GM18505 (cell line): ENCODE measurements at regions not wholly inside any gene's neighbourhood (a gene's known extent, or its start where the extent isn't known, plus 50 kb on each side); places are given as distances from the start of the nearest gene placed in this dataset.
"Not testable (repeated sequence)": the region's sequence is repeated elsewhere in the genome, so short reads cannot be mapped to it uniquely, and the experiment has no call there.

Source experiments
- ATAC-seq: cut with Tn5 transposase; IDR thresholded peaks from one replicate; pipeline ENCODE4 v1.9.1; 2021; ENCODE audit not compliant: unreplicated experiment
- POLR2A ChIP-seq: IDR thresholded peaks from 4 replicates; pipeline ENCODE4 v1.6.1; 2011; ENCODE audit warnings: borderline replicate concordance; ENCODE audit not compliant: insufficient read depth, insufficient read length; ENCODE audit errors: extremely low read depth

DNA sequence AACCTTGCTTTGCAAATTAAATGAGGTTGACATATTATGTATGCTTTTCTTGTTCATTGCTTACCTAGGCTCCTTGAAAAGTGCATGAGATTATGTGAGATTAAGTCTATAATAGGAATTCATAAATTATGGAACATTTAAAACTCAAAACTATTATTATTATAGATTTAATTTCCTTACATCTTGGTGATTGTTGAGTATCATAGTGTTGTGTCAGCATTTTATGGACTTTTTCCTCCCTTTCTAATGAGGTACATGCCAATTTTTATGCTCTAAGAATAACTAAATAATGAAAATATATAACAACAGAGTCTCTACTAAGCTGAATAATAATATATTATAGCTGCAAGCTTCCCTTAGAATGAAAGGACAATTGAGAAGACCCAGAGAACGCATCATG is 848.8 kb upstream of the AADAT start:
- no peak for TF ChIP-seq POLR2A
- ATAC-seq = no peak

DNA sequence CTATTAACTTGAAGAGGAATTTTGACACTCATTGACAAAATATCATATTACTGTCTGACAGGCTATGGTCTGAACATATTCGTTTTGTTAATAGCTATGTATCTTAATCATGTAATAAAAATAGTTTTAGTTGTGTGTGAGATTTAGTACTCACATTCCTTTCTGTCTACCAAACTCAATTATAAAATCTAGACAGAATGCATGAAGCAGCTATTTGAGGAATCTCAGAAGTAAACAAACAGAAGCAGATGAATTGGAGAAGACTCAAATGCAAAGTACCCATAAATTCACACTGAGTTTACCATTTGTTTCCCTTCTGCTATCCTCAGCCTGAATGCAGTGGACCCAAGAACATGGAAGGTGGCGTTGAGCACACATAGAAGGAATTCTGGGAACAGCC is 841.6 kb upstream of the AADAT start:
- no peak for TF ChIP-seq POLR2A
- ATAC-seq = no peak

DNA sequence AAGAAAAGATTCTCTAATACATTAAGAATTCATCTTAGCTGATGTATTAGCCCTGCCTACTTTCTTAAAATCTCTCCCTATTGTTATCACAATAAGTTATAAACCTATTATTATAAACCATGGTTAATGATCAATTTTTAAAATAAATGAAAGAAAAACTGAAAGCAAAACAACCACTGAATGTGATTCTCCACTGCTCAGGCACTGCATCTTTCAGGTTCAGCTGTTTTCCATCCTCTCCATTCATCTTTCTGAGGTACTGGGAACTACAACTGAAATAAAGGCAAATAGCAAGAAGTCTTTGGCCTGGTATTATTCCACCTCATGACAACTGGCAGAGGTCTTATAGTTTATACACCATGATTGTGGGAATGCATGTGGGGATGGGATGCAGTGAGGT is 798.9 kb upstream of the AADAT start:
- no peak for ATAC-seq
- TF ChIP-seq POLR2A = no peak

DNA sequence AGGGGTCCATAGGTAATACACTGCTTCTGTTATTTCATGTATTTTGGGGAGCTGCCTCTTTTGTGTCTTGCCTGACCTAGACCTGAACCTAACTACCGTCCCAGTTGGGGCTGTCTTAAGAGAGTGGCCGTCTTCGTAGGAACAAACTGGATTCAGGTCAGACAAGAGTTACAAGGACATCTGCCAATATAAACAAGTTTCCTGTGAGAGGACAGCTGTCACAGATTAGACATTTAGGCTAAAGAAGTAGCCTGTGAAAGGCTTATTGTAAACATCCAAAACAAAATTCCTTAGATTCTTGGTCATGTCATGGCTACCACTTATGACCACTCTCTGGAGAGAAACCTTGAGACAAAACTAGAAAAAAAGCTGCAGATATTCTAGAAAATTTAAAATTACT is 797.6 kb upstream of the AADAT start:
- no peak for TF ChIP-seq POLR2A
- ATAC-seq = no peak

DNA sequence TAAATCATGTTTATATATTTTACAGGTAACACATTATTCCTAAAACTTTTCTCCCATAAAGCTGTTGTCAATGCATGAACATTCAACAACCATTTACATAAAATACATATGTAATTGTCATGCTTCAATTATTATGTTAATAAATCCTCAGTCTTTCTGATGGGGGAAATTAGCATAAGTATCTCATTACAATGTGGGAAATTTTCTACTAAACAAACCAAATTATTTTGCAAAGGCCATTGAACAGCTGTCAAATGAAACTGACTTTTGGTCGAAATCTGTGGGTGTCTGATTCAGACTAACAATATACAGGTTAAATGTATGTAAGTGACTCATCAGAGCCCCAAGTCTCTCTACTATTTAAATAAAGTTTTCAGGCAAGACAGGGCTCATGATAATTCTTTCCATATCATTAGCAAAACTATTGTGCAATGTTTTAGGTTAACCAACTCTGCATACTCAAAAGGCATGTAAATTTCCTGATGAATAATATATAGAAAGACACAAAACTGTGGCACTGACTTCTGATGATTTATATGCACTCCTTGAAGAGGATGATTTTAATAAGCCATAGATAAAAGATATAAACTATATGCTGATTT is 795.3 kb upstream of the AADAT start:
- ATAC-seq = no peak
- no peak for TF ChIP-seq POLR2A

DNA sequence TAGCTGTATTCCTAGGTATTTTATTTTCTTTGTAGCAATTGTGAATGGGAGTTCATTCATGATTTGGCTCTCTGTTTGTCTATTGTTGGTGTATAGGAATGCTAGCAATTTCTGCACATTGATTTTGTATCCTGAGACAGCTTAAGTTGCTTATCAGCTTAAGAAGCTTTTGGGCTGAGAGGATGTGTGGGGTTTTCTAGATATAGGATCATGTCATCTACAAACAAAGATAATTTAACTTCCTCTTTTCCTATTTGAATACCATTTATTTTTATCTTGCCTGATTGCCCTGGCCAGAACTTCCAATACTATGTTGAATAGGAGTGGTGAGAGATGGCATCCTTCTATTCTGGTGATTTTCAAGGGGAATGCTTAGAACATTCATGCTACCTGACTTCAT is 791.9 kb upstream of the AADAT start:
- ATAC-seq = not testable (repeated sequence)

DNA sequence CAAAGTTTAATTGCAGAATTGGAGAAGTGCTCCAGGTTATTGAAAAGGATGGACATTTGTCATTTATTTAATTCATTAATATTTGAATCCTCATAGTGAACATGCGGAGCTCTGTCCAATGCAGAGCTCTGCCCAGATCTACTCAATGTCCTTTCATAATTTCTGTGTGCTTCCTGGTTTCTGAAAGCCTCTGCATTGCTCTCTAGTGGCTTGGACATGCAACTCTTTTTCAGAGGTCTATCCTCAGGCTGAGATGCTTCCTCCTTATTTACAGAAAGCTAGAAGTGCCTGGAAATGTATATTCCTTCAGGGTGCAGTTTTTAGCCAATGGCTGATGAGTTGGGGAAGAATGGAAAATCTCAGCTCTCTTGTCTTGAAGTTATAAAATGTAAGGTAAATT is 786.1 kb upstream of the AADAT start:
- ATAC-seq = no peak
- no peak for TF ChIP-seq POLR2A

DNA sequence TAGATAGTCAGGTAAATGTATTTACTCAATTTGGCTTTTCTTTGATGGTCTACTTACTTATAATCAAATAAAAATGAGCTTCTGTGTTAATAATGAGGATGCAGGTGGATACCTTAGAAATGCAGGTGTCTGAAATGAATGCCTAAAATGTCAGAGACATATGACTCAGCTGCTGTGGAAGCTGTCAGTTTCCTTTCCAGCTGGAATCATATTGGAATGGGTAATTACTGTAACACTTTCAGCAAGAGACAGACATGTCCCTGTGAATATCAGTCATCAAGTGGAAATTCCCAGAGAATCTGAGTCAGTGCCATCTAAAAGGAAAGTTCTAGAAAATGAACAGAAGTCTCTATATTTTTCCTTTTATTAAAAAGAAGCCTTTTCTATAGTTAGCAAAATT is 783.0 kb upstream of the AADAT start:
- TF ChIP-seq POLR2A = no peak
- ATAC-seq = no peak

DNA sequence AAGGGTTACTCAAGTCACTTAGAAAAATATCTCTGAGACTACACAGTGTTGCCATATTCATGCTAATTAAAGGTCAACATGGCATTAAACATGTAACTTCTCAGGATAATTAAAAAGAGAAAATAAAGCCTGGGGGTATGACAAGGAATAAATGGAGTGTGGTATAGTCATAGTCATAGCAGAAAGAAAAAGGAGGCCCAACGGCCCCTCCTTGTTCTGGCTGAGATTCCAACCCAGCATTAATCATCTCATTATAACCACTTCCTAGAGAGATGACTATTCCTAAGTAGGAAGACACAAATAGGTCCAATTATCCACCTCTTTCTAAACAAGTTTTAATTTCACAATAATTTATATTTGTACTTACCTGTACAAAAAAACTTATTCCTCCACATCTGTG is 778.4 kb upstream of the AADAT start:
- ATAC-seq = no peak
- no peak for TF ChIP-seq POLR2A

DNA sequence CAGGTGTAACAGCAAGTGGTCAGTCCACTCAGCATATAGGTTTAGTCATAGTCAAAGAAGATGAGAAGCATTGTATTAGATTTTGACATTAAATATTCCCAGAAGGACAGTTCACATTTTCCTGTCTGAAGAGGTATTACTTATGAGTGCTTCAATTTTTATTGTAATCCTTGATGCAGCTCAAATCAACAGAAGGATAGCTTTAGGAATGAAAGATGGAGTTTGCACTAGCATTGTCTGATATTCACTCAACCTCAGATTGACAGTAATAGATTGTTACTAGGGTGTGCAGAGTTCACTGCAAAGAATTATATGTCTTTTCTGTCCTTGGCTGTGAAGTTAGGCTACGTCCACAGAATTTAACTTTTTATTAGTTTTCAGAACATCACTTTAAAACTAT is 764.3 kb upstream of the AADAT start:
- no peak for ATAC-seq

DNA sequence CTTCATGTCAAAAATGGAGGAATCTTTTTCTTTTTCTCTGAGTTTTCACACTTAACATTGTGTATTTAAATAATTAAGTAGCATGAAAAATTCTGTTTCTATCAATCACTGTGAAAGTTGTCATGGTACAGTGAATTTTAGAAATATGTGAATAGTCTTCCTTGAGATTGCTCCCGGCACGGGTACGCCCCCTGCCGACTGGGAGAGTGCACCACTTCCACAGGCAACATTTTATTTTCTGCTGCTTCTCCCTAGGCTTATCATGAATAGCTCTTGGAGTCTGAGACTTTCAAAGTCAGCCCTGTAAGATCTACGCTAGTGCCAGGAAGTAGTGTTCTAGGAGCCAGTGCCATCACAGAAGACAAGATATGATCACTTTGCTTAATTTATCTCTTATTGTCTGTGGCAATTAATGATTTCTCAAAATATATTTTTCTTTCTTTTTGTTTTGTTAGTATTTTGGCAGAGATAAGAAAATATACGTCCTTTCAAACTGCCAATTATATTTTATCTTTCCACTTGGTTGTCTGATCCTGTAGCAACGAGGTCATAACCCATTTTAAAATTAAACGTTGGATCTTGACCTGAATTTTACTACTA is 763.8 kb upstream of the AADAT start:
- no peak for TF ChIP-seq POLR2A
- peak; percentile 89 for ATAC-seq

More for the DNA sequence above, 764.3 kb upstream of the AADAT start:
- no peak for TF ChIP-seq POLR2A

DNA sequence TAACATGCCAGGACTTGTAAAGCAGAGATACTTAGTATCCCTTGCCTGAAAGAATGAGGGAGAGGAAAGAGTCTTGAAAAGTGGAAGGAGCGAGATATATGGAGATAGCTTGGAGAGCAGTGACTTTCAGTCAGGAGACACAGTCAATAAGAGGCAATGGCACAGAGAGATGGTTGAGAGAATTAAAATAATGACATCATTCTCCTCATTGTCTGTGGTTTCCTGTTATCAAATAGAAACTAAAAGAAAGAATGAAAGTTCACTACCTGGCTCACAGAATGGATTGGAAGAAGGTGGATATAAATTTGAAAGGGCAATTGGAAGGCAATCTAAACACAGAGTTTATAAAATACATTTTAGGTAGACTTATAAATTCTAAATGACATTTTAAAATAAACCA is 760.2 kb upstream of the AADAT start:
- no peak for TF ChIP-seq POLR2A
- ATAC-seq = peak; percentile 62

DNA sequence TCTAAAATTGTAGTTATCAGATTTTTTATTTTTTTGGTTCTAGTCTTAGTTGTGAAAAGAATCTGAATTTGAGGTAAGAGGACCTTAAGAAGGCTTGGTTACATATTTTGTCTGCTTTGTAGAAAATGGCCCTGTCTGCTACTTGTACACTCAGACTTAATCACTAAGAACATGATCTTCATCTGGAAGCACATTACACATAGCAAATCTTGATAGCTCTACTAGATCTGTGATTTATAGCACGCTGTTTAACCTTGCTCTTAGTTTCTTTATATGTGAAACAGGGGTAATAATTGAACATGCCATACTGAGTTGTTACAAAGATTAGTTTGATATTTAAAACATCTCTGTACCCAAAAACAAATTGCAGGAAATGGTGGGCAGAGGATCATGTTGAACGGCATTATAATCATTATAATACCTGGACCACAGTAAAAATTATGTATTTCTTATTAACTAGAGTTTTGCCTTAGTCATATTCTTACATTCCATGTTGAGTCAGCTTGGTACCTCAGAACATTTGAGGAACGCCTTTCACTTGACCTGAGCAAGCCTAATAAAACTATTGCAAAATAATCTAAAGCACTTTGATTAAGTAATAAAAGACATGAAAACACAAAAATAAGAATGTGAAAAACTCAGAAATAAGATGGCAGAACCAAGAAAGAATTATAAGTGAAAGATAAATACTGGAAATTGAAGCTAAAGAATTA is 738.0 kb upstream of the AADAT start:
- no peak for TF ChIP-seq POLR2A

DNA sequence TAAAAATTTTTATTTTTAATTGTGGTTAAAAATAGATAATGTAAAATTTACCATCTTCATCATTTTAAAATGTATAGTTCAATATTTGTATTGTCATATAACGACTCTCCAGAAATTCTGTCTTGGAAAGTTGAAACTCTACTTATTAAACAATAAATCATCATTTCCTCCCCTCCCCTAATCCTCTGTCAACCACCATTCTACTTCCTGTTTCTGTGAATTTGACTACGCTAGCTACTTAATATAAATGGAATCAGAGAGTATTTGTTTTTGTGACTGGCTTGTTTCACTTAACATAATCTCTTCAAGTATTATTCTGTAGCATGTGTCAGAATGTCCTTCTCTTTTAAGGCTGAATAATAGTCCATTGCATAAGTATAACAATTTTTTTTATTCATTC is 729.0 kb upstream of the AADAT start:
- no peak for ATAC-seq
- TF ChIP-seq POLR2A = no peak

More for the DNA sequence above, 738.0 kb upstream of the AADAT start:
- no peak for ATAC-seq
